Peyer's patch (tissue), 4 donors: ENCODE measurements at regions not wholly inside any gene's neighbourhood (a gene's known extent, or its start where the extent isn't known, plus 50 kb on each side); places are given as distances from the start of the nearest gene placed in this dataset.

Experiments used
- CTCF ChIP-seq, 6 experiments: fragments of 450-650 bp in 4 of 6; fragments of 200-600 bp in 2 of 6; sonication (generic) in 1 of 6; IDR thresholded peaks; one replicate each; pipeline ENCODE4 v1.5.1; 2017 to 2019; ENCODE audit warnings: antibody characterized with exemption in 6 of 6, mild to moderate bottlenecking in 3 of 6, moderate library complexity in 1 of 6
- POLR2A ChIP-seq, 2 donors: fragments of 450-650 bp; IDR thresholded peaks; one replicate each; pipeline ENCODE4 v1.5.1; 2017; ENCODE audit warnings: antibody characterized with exemption in 2 of 2, mild to moderate bottlenecking in 2 of 2, moderate library complexity in 2 of 2

DNA sequence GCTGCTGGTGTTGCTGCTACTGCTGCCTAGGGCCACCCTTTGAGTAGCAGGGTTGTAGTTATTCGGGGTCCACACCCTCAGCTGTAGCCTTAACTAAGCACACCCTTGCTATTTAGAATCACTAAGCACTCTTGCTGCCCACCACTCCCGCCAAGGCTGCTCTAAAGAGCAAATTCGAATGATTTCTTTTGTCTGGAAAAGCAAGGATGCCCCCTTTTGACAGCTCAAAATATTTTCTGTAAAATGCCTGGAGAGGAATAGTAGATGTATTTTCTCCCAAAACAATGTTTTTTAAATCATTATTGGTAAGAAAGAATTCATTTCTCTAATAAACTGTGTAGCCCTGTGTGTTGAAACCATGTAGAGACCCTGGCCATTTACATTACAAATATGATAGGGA, 80.8 kb upstream of the PAPOLG start:
- TF ChIP-seq CTCF (IDR thresholded peaks at IDR 0.05) (no peak), POLR2A (IDR thresholded peaks at IDR 0.05) (no peak)
